ENCODE measurements at regions not wholly inside any gene's neighbourhood (a gene's known extent, or its start where the extent isn't known, plus 50 kb on each side); places are given as distances from the start of the nearest gene placed in this dataset.
"Not testable (repeated sequence)": the region's sequence is repeated elsewhere in the genome, so short reads cannot be mapped to it uniquely, and the experiment has no call there.

GRCh38 chr4:171340258-171340657 lies 472.9 kb upstream of the GALNTL6 start:
- no peak overlapping the region for H3K9ac ChIP-seq (ENCODE audit: low read length)
- no peaks in the 10 kb centered on the region for H3K27me3 ChIP-seq (ENCODE audit: control insufficient read depth, insufficient read depth, low read length)
- no peaks in the 10 kb centered on the region for H3K9me3 ChIP-seq (ENCODE audit: control insufficient read depth, low read depth, low read length)
- no peak overlapping the region for H3K4me3 ChIP-seq (ENCODE audit: low read length)
- H3K36me3 ChIP-seq (ENCODE audit: control insufficient read depth, low read depth, low read length), result no peaks in the 10 kb centered on the region
- peaks cover 4% of the 10 kb centered on the region for H3K4me1 ChIP-seq (ENCODE audit: control insufficient read depth, low read depth, low read length)
- H3K27ac ChIP-seq (ENCODE audit: low read length), result no peak overlapping the region

GRCh38 chr4:171334549-171334948 lies 478.7 kb upstream of the GALNTL6 start:
- H3K36me3 ChIP-seq (ENCODE audit: control insufficient read depth, low read depth, low read length), result no peaks in the 10 kb centered on the region
- H3K27ac ChIP-seq (ENCODE audit: low read length), result no peak overlapping the region
- H3K4me1 ChIP-seq (ENCODE audit: control insufficient read depth, low read depth, low read length), result no peaks in the 10 kb centered on the region
- H3K9me3 ChIP-seq (ENCODE audit: control insufficient read depth, low read depth, low read length), result no peaks in the 10 kb centered on the region
- no peaks in the 10 kb centered on the region for H3K27me3 ChIP-seq (ENCODE audit: control insufficient read depth, insufficient read depth, low read length)
- H3K4me3 ChIP-seq (ENCODE audit: low read length), result no peak overlapping the region
- H3K9ac ChIP-seq (ENCODE audit: low read length), result no peak overlapping the region

GRCh38 chr4:171308661-171309060 lies 504.5 kb upstream of the GALNTL6 start:
- Histone ChIP-seq H3K27me3 (ENCODE audit: control insufficient read depth, insufficient read depth, low read length) (no peaks in the 10 kb centered on the region), H3K9ac (ENCODE audit: low read length) (no peak overlapping the region), H3K27ac (ENCODE audit: low read length) (no peak overlapping the region), H3K9me3 (ENCODE audit: control insufficient read depth, low read depth, low read length) (no peaks in the 10 kb centered on the region), H3K4me3 (ENCODE audit: low read length) (no peak overlapping the region), H3K36me3 (ENCODE audit: control insufficient read depth, low read depth, low read length) (no peaks in the 10 kb centered on the region), H3K4me1 (ENCODE audit: control insufficient read depth, low read depth, low read length) (no peaks in the 10 kb centered on the region)

DNA sequence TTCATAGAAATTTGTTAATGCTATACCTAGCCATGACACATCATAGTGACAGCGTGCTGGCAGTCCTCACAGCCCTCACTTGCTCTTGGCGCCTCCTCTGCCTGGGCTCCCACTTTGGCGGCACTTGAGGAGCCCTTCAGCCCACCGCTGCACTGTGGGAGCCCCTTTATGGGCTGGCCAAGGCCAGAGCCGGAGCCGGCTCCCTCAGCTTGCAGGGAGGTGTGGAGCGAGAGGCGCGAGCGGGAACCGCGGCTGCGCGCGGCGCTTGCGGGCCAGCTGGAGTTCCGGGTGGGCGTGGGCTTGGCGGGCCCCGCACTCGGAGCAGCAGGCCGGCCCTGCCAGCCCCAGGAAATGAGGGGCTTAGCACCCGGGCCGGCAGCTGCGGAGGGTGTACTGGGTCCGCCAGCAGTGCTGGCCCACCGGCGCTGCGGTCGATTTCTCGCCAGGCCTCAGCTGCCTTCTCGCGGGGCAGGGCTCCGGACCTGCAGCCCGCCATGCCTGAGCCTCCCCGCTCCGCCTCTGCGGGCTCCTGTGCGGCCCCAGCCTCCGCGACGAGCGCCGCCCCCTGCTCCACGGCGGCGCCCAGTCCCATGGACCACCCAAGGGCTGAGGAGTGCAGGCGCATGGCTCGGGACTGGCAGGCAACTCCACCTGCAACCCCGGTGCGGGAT lies 515.0 kb upstream of the GALNTL6 start:
- H3K27ac ChIP-seq (ENCODE audit: low read length); H3K9me3 ChIP-seq (ENCODE audit: control insufficient read depth, low read depth, low read length); H3K4me3 ChIP-seq (ENCODE audit: low read length); H3K36me3 ChIP-seq (ENCODE audit: control insufficient read depth, low read depth, low read length); H3K27me3 ChIP-seq (ENCODE audit: control insufficient read depth, insufficient read depth, low read length); H3K4me1 ChIP-seq (ENCODE audit: control insufficient read depth, low read depth, low read length); H3K9ac ChIP-seq (ENCODE audit: low read length): not testable (repeated sequence)

DNA sequence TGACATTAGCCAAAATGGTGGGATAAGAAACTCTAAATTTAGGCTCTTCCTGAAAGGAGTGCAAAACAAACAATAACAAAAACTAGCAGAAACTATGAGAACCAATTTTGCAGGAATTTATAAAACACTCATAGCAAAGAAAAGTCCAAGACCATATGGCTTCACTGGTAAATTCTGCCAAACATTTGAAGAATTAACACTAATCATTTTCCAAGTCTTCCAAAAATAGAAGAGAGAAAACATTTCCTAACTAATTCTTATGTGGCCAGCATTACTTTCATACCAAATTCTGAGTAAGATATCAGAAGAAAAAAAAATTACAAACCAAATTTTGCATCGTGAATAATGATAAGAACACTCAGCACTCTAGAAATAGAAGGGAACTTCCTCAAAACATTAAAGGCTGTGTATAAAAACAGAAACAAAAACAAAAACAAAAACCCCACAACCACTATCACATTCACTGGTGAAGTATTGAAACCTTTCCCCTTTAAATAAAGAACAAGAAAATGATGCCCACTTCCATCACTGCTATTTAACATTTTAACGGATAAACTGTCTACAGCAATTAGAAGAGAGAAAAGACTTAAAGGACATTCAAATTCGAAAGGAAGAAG lies 524.3 kb upstream of the GALNTL6 start:
- Histone ChIP-seq H3K4me1 (ENCODE audit: control insufficient read depth, low read depth, low read length) (no peaks in the 10 kb centered on the region), H3K9ac (ENCODE audit: low read length) (no peak overlapping the region), H3K36me3 (ENCODE audit: control insufficient read depth, low read depth, low read length) (no peaks in the 10 kb centered on the region), H3K27ac (ENCODE audit: low read length) (no peak overlapping the region), H3K9me3 (ENCODE audit: control insufficient read depth, low read depth, low read length) (no peaks in the 10 kb centered on the region), H3K27me3 (ENCODE audit: control insufficient read depth, insufficient read depth, low read length) (no peaks in the 10 kb centered on the region), H3K4me3 (ENCODE audit: low read length) (no peak overlapping the region)

GRCh38 chr4:171281359-171281758 lies 531.8 kb upstream of the GALNTL6 start:
- no peaks in the 10 kb centered on the region for H3K9me3 ChIP-seq (ENCODE audit: control insufficient read depth, low read depth, low read length)

GRCh38 chr4:171279131-171279530 lies 534.1 kb upstream of the GALNTL6 start:
- no peaks in the 10 kb centered on the region for H3K27me3 ChIP-seq (ENCODE audit: control insufficient read depth, insufficient read depth, low read length)
- no peak overlapping the region for H3K27ac ChIP-seq (ENCODE audit: low read length)
- no peaks in the 10 kb centered on the region for H3K36me3 ChIP-seq (ENCODE audit: control insufficient read depth, low read depth, low read length)
- H3K4me1 ChIP-seq (ENCODE audit: control insufficient read depth, low read depth, low read length), result no peaks in the 10 kb centered on the region
- H3K9me3 ChIP-seq (ENCODE audit: control insufficient read depth, low read depth, low read length), result no peaks in the 10 kb centered on the region
- no peak overlapping the region for H3K9ac ChIP-seq (ENCODE audit: low read length)
- H3K4me3 ChIP-seq (ENCODE audit: low read length), result no peak overlapping the region

More at GRCh38 chr4:171281359-171281758, 531.8 kb upstream of the GALNTL6 start:
- H3K36me3 ChIP-seq (ENCODE audit: control insufficient read depth, low read depth, low read length), result no peaks in the 10 kb centered on the region
- H3K27me3 ChIP-seq (ENCODE audit: control insufficient read depth, insufficient read depth, low read length), result no peaks in the 10 kb centered on the region
- no peak overlapping the region for H3K27ac ChIP-seq (ENCODE audit: low read length)
- no peaks in the 10 kb centered on the region for H3K4me1 ChIP-seq (ENCODE audit: control insufficient read depth, low read depth, low read length)
- no peak overlapping the region for H3K4me3 ChIP-seq (ENCODE audit: low read length)
- no peak overlapping the region for H3K9ac ChIP-seq (ENCODE audit: low read length)

GRCh38 chr4:171266671-171267070 lies 546.5 kb upstream of the GALNTL6 start:
- H3K36me3 ChIP-seq (ENCODE audit: control insufficient read depth, low read depth, low read length), result no peaks in the 10 kb centered on the region

GRCh38 chr4:171265190-171265818 lies 547.9 kb upstream of the GALNTL6 start:
- H3K9me3 ChIP-seq (ENCODE audit: control insufficient read depth, low read depth, low read length), result no peaks in the 10 kb centered on the region
- no peak overlapping the region for H3K9ac ChIP-seq (ENCODE audit: low read length)
- H3K4me3 ChIP-seq (ENCODE audit: low read length), result no peak overlapping the region
- H3K36me3 ChIP-seq (ENCODE audit: control insufficient read depth, low read depth, low read length), result no peaks in the 10 kb centered on the region
- no peaks in the 10 kb centered on the region for H3K27me3 ChIP-seq (ENCODE audit: control insufficient read depth, insufficient read depth, low read length)
- H3K27ac ChIP-seq (ENCODE audit: low read length), result no peak overlapping the region
- no peaks in the 10 kb centered on the region for H3K4me1 ChIP-seq (ENCODE audit: control insufficient read depth, low read depth, low read length)

More at GRCh38 chr4:171266671-171267070, 546.5 kb upstream of the GALNTL6 start:
- Histone ChIP-seq H3K4me3 (ENCODE audit: low read length) (no peak overlapping the region), H3K4me1 (ENCODE audit: control insufficient read depth, low read depth, low read length) (no peaks in the 10 kb centered on the region), H3K27ac (ENCODE audit: low read length) (no peak overlapping the region), H3K27me3 (ENCODE audit: control insufficient read depth, insufficient read depth, low read length) (no peaks in the 10 kb centered on the region), H3K9me3 (ENCODE audit: control insufficient read depth, low read depth, low read length) (no peaks in the 10 kb centered on the region), H3K9ac (ENCODE audit: low read length) (no peak overlapping the region)

DNA sequence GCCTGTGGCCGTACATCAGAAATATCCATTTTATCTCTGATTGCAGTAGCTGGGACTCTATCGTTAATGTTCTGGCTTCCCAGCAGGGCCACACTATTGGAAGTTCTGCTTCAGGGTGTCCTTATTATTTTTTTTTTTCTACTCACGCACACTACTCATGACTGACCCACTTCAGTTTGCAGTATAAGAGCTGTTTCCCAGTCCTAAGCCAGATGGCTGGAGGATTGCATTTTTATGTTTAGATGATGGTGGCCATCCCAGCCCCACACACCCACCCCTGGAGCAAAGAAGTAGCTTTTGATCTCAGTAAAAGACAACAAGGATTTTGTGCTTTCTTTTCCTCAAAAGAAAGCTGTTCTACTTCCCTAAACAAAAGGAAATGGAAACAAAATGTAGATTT lies 557.0 kb upstream of the GALNTL6 start:
- Histone ChIP-seq H3K27ac (ENCODE audit: low read length) (no peak overlapping the region), H3K4me1 (ENCODE audit: control insufficient read depth, low read depth, low read length) (peaks cover 5% of the 10 kb centered on the region), H3K4me3 (ENCODE audit: low read length) (no peak overlapping the region), H3K9me3 (ENCODE audit: control insufficient read depth, low read depth, low read length) (no peaks in the 10 kb centered on the region), H3K9ac (ENCODE audit: low read length) (no peak overlapping the region), H3K36me3 (ENCODE audit: control insufficient read depth, low read depth, low read length) (no peaks in the 10 kb centered on the region), H3K27me3 (ENCODE audit: control insufficient read depth, insufficient read depth, low read length) (no peaks in the 10 kb centered on the region)

DNA sequence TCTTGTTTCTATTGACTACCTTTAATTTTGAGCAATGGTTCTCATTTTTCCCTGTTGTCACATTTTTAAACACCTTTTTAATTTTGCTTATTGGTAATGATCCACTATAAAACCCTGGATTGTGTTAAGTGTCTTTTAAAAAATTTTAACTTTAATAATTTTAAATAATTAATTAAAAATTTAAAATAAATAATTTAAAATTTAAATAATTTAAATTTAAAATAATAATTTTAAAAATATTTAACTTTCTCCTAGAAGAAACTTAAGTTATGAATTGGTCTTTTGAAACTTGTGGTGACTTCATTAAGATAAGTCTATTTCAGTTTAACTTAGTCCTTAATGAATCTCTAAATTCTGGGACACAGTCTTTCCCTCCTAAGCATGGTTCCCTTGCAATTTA lies 566.3 kb upstream of the GALNTL6 start:
- Histone ChIP-seq H3K27ac (ENCODE audit: low read length) (no peak overlapping the region), H3K4me3 (ENCODE audit: low read length) (no peak overlapping the region), H3K36me3 (ENCODE audit: control insufficient read depth, low read depth, low read length) (no peaks in the 10 kb centered on the region), H3K27me3 (ENCODE audit: control insufficient read depth, insufficient read depth, low read length) (no peaks in the 10 kb centered on the region), H3K9me3 (ENCODE audit: control insufficient read depth, low read depth, low read length) (no peaks in the 10 kb centered on the region), H3K4me1 (ENCODE audit: control insufficient read depth, low read depth, low read length) (peaks cover 4% of the 10 kb centered on the region), H3K9ac (ENCODE audit: low read length) (no peak overlapping the region)

DNA sequence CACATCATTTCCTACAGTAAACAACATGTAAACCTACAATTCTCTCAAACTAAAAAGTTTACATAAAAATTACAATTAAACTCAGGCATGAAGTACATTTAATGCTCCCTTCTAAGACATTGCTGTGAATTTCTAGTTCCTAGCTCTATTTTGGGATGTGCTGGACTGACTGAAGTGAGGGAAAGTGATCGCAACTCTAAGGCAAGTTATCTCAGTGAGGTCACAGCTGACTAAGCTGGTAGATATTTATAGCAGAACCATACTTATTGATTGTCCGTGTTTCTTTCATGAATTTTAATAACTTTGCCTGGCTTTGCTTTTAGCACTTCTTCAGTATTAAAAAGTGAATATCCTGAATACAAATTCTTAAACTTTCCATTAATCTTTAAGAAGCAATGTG lies 570.4 kb upstream of the GALNTL6 start:
- Histone ChIP-seq H3K27ac (ENCODE audit: low read length) (no peak overlapping the region), H3K9ac (ENCODE audit: low read length) (no peak overlapping the region), H3K4me3 (ENCODE audit: low read length) (no peak overlapping the region), H3K9me3 (ENCODE audit: control insufficient read depth, low read depth, low read length) (no peaks in the 10 kb centered on the region), H3K36me3 (ENCODE audit: control insufficient read depth, low read depth, low read length) (no peaks in the 10 kb centered on the region), H3K27me3 (ENCODE audit: control insufficient read depth, insufficient read depth, low read length) (no peaks in the 10 kb centered on the region), H3K4me1 (ENCODE audit: control insufficient read depth, low read depth, low read length) (peaks cover 4% of the 10 kb centered on the region)

Measured in iPS-18a (cell line).